ENCODE measurements at regions not wholly inside any gene's neighbourhood (a gene's known extent, or its start where the extent isn't known, plus 50 kb on each side); places are given as distances from the start of the nearest gene placed in this dataset.

DNA sequence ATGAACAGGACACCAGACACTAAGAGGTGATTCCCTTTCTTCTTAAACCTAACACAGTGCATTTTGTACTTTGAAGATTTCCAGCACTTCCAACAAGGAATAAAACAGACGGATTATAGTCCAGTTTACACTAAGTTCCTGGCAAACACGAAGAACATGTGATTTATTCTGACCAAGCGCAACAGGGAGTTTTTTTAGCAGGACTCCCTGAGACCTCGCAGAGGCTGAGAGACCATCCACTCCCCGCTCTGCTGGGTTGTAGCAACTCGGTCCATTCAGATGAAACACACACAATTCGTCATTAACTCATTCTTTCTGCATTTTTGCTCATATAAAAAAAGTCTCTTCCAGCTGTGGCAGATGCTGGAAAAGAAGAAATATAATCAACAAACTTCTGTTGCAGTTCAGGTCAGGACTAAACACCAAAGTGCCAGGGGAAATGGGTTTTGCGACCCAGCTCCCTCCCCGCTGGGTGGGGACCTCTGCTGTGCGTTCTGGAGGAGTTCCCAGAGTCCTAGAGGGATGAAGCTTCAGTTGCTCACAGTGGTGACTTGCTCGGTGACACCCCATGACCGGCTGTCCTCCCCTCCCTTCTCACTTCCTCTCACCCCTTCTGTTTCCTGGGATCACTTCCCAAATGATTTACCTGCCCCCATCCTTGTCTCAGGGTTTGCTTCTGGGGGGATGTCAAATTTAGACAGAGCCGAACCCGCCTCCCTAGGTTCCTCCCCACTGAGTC is 52.5 kb downstream of the KCNF1 start:
- Mint-ChIP-seq H3K9me3 (no peaks in the 10 kb centered on the region), H3K27ac (no peak overlapping the region), H3K4me3 (no peak overlapping the region), H3K36me3 (no peaks in the 10 kb centered on the region), H3K27me3 (peaks cover 20% of the 10 kb centered on the region), H3K4me1 (no peaks in the 10 kb centered on the region)
- DNase-seq (no peak), ATAC-seq (ENCODE audit: low read depth in 2 of 2) (no peak)
- Histone ChIP-seq H3K27ac (ENCODE audit: insufficient read depth, low read length, poor library complexity, severe bottlenecking) (no peak overlapping the region), H3K36me3 (ENCODE audit: control insufficient read depth, insufficient read depth, low read length) (no peaks in the 10 kb centered on the region), H3K27me3 (ENCODE audit: control insufficient read depth, insufficient read depth, low read length) (peaks cover 4% of the 10 kb centered on the region), H3K4me3 (ENCODE audit: low read depth, low read length) (no peak overlapping the region), H3K9me3 (ENCODE audit: control insufficient read depth in 2 of 2, low read length in 2 of 2) (no peaks in the 10 kb centered on the region), H3K4me1 (ENCODE audit: control insufficient read depth, insufficient read depth, low read length, poor library complexity, severe bottlenecking) (no peaks in the 10 kb centered on the region)

DNA sequence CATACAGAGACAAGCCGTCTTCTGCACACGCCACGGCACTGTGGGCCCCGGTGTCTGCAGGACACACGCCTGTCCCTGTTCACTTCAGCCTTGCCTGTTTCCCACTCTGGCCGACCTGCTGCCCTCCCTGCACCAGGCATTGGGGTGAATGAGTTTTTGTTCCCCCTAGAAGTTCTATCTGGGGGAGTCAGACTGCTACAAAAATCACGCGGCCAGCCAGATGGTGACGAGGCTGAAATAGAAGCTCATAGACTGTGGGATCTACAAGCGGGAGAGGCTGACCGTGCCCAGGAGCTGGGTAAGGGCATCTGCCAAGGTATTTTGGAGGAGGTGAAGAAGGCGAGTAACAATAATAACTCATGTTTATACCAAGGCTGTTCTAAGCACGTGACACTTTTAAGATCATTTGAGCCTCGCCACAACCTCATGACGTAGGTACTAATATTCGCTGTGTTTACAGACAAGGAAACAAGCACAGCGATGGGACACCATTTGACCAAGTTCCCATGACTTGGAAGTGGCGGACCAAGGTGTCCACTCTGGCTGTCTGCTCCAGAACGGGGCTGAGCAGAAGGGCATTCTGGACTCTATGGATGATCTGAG is 53.6 kb downstream of the KCNF1 start:
- Histone ChIP-seq H3K27ac (ENCODE audit: insufficient read depth, low read length, poor library complexity, severe bottlenecking) (no peak overlapping the region), H3K4me1 (ENCODE audit: control insufficient read depth, insufficient read depth, low read length, poor library complexity, severe bottlenecking) (no peaks in the 10 kb centered on the region), H3K27me3 (ENCODE audit: control insufficient read depth, insufficient read depth, low read length) (peaks cover 4% of the 10 kb centered on the region), H3K9me3 (ENCODE audit: control insufficient read depth in 2 of 2, low read length in 2 of 2) (no peaks in the 10 kb centered on the region), H3K4me3 (ENCODE audit: low read depth, low read length) (no peak overlapping the region), H3K36me3 (ENCODE audit: control insufficient read depth, insufficient read depth, low read length) (no peaks in the 10 kb centered on the region)
- no peaks in the 10 kb centered on the region for H3K36me3 Mint-ChIP-seq
- H3K9me3 Mint-ChIP-seq: no peaks in the 10 kb centered on the region
- H3K27me3 Mint-ChIP-seq: peaks cover 20% of the 10 kb centered on the region
- no peaks in the 10 kb centered on the region for H3K4me1 Mint-ChIP-seq
- H3K27ac Mint-ChIP-seq: no peak overlapping the region
- DNase-seq: no peak
- H3K4me3 Mint-ChIP-seq: no peak overlapping the region
- ATAC-seq (ENCODE audit: low read depth in 2 of 2): no peak

DNA sequence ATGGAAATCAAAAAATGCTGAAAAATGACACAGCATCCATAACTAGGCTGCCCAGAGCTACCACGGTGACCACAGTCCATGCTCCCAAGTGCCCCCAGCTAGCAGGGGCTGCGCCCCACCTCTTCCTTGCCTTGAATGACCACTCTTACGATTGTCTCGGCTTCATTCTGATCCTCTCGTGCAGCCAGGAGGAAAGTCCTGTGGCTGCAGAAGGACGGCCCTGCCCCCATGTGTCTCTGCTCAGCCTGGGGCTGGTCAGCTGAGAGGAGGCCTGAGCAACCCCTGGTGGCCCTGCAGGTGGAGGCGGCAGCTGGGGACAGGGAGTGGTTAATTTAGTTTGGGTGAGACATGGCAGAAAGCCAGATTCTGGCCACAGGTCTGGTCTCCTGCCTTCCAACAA is 54.3 kb downstream of the KCNF1 start:
- Histone ChIP-seq H3K4me1 (ENCODE audit: control insufficient read depth, insufficient read depth, low read length, poor library complexity, severe bottlenecking) (no peaks in the 10 kb centered on the region), H3K9me3 (ENCODE audit: control insufficient read depth in 2 of 2, low read length in 2 of 2) (no peaks in the 10 kb centered on the region), H3K27me3 (ENCODE audit: control insufficient read depth, insufficient read depth, low read length) (peaks cover 4% of the 10 kb centered on the region), H3K27ac (ENCODE audit: insufficient read depth, low read length, poor library complexity, severe bottlenecking) (no peak overlapping the region), H3K36me3 (ENCODE audit: control insufficient read depth, insufficient read depth, low read length) (no peaks in the 10 kb centered on the region), H3K4me3 (ENCODE audit: low read depth, low read length) (no peak overlapping the region)
- Mint-ChIP-seq H3K9me3 (no peaks in the 10 kb centered on the region), H3K4me3 (no peak overlapping the region), H3K27me3 (peaks cover 20% of the 10 kb centered on the region), H3K4me1 (no peaks in the 10 kb centered on the region), H3K36me3 (no peaks in the 10 kb centered on the region), H3K27ac (no peak overlapping the region)
- ATAC-seq (ENCODE audit: low read depth in 2 of 2) (no peak), DNase-seq (no peak)

DNA sequence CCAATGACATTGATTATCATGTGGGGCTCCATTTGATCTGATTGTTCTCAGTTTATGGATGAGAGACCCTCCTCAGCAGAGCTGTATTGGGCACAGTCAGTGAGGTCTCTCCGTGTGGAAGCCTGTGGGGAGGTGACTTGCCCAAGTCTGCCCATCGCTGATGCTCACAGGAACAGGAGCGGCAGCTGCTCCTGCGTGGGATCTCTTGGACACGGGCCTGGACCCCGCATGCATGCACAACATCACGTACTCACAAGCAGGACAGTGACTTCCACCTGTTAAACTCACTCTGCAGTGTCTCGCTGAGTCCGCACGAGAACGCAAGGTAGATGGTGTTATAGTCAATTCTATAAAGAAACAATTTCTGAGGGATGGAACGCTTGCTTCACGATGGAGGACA is 55.0 kb downstream of the KCNF1 start:
- H3K27me3 Mint-ChIP-seq: peaks cover 20% of the 10 kb centered on the region

DNA sequence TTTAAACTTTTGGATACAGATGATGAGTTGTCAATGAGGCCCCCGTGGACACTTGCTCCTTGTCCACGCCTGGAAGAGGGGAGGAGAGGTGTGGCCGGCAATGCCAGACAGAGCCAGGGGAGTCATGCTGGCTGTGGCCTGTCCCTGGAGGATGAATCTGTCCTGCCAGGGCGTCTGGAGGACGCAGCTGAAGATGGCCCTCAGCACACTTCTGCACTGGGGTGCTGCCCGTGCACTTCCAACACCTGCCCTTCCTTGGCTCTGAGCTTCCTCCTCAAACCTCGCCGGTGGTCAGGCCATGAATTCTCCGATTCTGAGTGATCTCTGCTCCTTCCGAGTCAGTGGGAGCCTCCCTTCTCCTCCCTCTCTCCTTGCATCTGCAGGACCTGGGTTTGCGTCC is 56.4 kb downstream of the KCNF1 start:
- Histone ChIP-seq H3K4me1 (ENCODE audit: control insufficient read depth, insufficient read depth, low read length, poor library complexity, severe bottlenecking) (no peaks in the 10 kb centered on the region), H3K36me3 (ENCODE audit: control insufficient read depth, insufficient read depth, low read length) (no peaks in the 10 kb centered on the region), H3K27ac (ENCODE audit: insufficient read depth, low read length, poor library complexity, severe bottlenecking) (no peak overlapping the region), H3K9me3 (ENCODE audit: control insufficient read depth in 2 of 2, low read length in 2 of 2) (no peaks in the 10 kb centered on the region), H3K4me3 (ENCODE audit: low read depth, low read length) (no peak overlapping the region), H3K27me3 (ENCODE audit: control insufficient read depth, insufficient read depth, low read length) (peaks cover 4% of the 10 kb centered on the region)
- Mint-ChIP-seq H3K36me3 (no peaks in the 10 kb centered on the region), H3K4me3 (no peak overlapping the region), H3K4me1 (no peaks in the 10 kb centered on the region), H3K27me3 (peaks cover 27% of the 10 kb centered on the region), H3K27ac (no peak overlapping the region), H3K9me3 (no peaks in the 10 kb centered on the region)
- DNase-seq: no peak
- no peak for ATAC-seq (ENCODE audit: low read depth in 2 of 2)

More for the DNA sequence above, 55.0 kb downstream of the KCNF1 start:
- H3K9me3 Mint-ChIP-seq: no peaks in the 10 kb centered on the region
- no peaks in the 10 kb centered on the region for H3K36me3 Mint-ChIP-seq
- H3K4me3 Mint-ChIP-seq: no peak overlapping the region
- no peaks in the 10 kb centered on the region for H3K4me1 ChIP-seq (ENCODE audit: control insufficient read depth, insufficient read depth, low read length, poor library complexity, severe bottlenecking)
- no peak overlapping the region for H3K27ac Mint-ChIP-seq
- ATAC-seq (ENCODE audit: low read depth in 2 of 2) (no peak), DNase-seq (no peak)
- H3K4me1 Mint-ChIP-seq: no peaks in the 10 kb centered on the region
- no peak overlapping the region for H3K27ac ChIP-seq (ENCODE audit: insufficient read depth, low read length, poor library complexity, severe bottlenecking)
- no peak overlapping the region for H3K4me3 ChIP-seq (ENCODE audit: low read depth, low read length)
- H3K9me3 ChIP-seq (ENCODE audit: control insufficient read depth in 2 of 2, low read length in 2 of 2): no peaks in the 10 kb centered on the region
- no peaks in the 10 kb centered on the region for H3K36me3 ChIP-seq (ENCODE audit: control insufficient read depth, insufficient read depth, low read length)
- peaks cover 4% of the 10 kb centered on the region for H3K27me3 ChIP-seq (ENCODE audit: control insufficient read depth, insufficient read depth, low read length)

DNA sequence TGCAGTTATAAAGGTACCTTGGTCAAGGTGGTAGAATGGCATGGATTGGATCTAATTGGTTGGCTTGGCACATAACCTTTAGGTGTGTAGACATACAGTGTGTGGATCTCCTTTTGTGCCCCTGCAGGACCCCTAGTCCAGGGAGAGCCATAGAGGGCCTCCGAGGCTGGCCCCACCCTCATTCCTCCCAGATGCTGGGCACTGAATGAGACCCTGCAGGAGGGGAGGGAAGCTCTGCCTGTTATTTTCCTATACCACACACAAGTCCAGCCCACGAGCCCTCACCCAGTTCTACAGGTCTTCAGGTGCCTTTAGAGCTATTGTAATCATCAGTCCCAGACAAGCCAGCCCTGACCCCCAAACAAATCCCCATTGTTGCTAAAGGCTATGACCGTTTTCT is 58.9 kb downstream of the KCNF1 start:
- no peak for ATAC-seq (ENCODE audit: low read depth in 2 of 2)
- Mint-ChIP-seq H3K27me3 (peaks cover 19% of the 10 kb centered on the region), H3K9me3 (peaks cover 0 to 2% (median 0%) of the 10 kb centered on the region in 7 donors), H3K36me3 (no peaks in the 10 kb centered on the region), H3K27ac (no peak overlapping the region), H3K4me1 (no peaks in the 10 kb centered on the region), H3K4me3 (no peak overlapping the region)
- H3K9me3 ChIP-seq (ENCODE audit: control insufficient read depth in 2 of 2, low read length in 2 of 2): no peaks in the 10 kb centered on the region
- DNase-seq: no peak
- H3K4me1 ChIP-seq (ENCODE audit: control insufficient read depth, insufficient read depth, low read length, poor library complexity, severe bottlenecking): no peaks in the 10 kb centered on the region
- H3K4me3 ChIP-seq (ENCODE audit: low read depth, low read length): no peak overlapping the region
- no peaks in the 10 kb centered on the region for H3K36me3 ChIP-seq (ENCODE audit: control insufficient read depth, insufficient read depth, low read length)
- no peak overlapping the region for H3K27ac ChIP-seq (ENCODE audit: insufficient read depth, low read length, poor library complexity, severe bottlenecking)
- H3K27me3 ChIP-seq (ENCODE audit: control insufficient read depth, insufficient read depth, low read length): no peaks in the 10 kb centered on the region

DNA sequence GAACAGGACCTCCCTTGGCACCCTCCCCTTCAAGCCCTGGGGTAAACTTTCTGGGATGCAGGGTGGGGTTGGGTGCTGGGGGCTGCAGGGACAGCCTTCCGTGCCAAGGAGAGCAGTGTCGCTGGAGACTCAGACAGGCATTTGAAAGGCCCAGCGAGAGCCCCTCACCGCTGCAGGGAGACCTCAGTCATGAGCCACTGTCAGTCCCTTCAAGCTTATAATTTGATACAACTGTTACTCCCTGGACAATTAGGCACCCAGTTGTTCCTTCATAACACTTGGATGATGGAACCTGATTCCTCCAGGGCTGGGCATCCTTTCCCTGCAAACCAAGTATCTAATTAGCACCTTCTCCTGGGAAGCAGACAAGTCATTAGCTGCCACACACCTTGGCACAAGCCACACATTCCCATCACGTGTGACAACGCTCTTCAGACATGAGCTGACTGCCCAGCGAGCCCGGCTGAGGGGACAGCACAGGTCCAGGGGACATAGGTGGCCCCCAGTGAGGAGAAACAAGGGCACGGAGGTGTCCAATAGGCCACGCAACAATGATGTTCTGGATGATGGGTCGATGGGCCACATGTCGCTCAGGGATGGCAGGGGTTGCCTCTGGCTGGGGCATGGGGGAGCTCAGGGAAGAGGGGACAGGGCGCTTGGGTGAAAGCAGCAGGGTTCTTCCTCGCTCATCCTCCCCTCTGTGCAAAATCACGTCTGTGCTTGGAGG is 59.6 kb downstream of the KCNF1 start:
- H3K27ac Mint-ChIP-seq: no peak overlapping the region

More for the DNA sequence above, 59.6 kb downstream of the KCNF1 start:
- H3K27me3 Mint-ChIP-seq: peaks cover 22% of the 10 kb centered on the region
- no peaks in the 10 kb centered on the region for H3K36me3 Mint-ChIP-seq
- DNase-seq: no peak
- Histone ChIP-seq H3K27me3 (ENCODE audit: control insufficient read depth, insufficient read depth, low read length) (no peaks in the 10 kb centered on the region), H3K9me3 (ENCODE audit: control insufficient read depth in 2 of 2, low read length in 2 of 2) (no peaks in the 10 kb centered on the region), H3K27ac (ENCODE audit: insufficient read depth, low read length, poor library complexity, severe bottlenecking) (no peak overlapping the region), H3K36me3 (ENCODE audit: control insufficient read depth, insufficient read depth, low read length) (no peaks in the 10 kb centered on the region), H3K4me3 (ENCODE audit: low read depth, low read length) (no peak overlapping the region), H3K4me1 (ENCODE audit: control insufficient read depth, insufficient read depth, low read length, poor library complexity, severe bottlenecking) (no peaks in the 10 kb centered on the region)
- ATAC-seq (ENCODE audit: low read depth in 2 of 2): no peak
- H3K4me3 Mint-ChIP-seq: no peak overlapping the region
- H3K4me1 Mint-ChIP-seq: no peaks in the 10 kb centered on the region
- H3K9me3 Mint-ChIP-seq: peaks cover 0 to 2% (median 0%) of the 10 kb centered on the region in 7 donors
